HUES6 (cell line): ENCODE measurements at regions not wholly inside any gene's neighbourhood (a gene's known extent, or its start where the extent isn't known, plus 50 kb on each side); places are given as distances from the start of the nearest gene placed in this dataset.

Source experiments
- H3K27ac ChIP-seq: 2 replicates; pipeline ENCODE4 v1.7.0; 2013; ENCODE audit warnings: low read depth, mild to moderate bottlenecking, low read length, inconsistent platforms
- H3K27me3 ChIP-seq: 2 replicates; pipeline ENCODE4 v1.6.1; 2013; ENCODE audit warnings: low read length; ENCODE audit not compliant: control insufficient read depth, insufficient read depth
- H3K36me3 ChIP-seq: 2 replicates; pipeline ENCODE4 v1.6.1; 2013; ENCODE audit warnings: low read length; ENCODE audit not compliant: control insufficient read depth, insufficient read depth
- H3K4me1 ChIP-seq: 2 replicates; pipeline ENCODE4 v1.6.1; 2013; ENCODE audit warnings: low read length; ENCODE audit not compliant: control insufficient read depth, insufficient read depth
- H3K4me3 ChIP-seq: 2 replicates; pipeline ENCODE4 v1.5.1; 2013; ENCODE audit warnings: low read depth, low read length
- H3K9ac ChIP-seq: one replicate; pipeline ENCODE4 v1.6.1; 2013; ENCODE audit warnings: mild to moderate bottlenecking, low read length
- H3K9me3 ChIP-seq: 2 replicates; pipeline ENCODE4 v1.6.1; 2013; ENCODE audit warnings: low read depth, low read length; ENCODE audit not compliant: control insufficient read depth, insufficient read depth

- H3K9me3 ChIP-seq: no peaks in the 10 kb centered on the region
- H3K4me3 ChIP-seq: no peak overlapping the region
- H3K27ac ChIP-seq: no peak overlapping the region
- no peaks in the 10 kb centered on the region for H3K27me3 ChIP-seq
- H3K36me3 ChIP-seq: no peaks in the 10 kb centered on the region
- H3K4me1 ChIP-seq: no peaks in the 10 kb centered on the region
- H3K9ac ChIP-seq: no peak overlapping the region
Measured at GRCh38 chr10:65501259-65501658, 1424.6 kb upstream of the LRRTM3 start.

GRCh38 chr10:65518379-65518778, 1407.5 kb upstream of the LRRTM3 start:
- Histone ChIP-seq H3K4me1 (no peaks in the 10 kb centered on the region), H3K36me3 (no peaks in the 10 kb centered on the region), H3K27me3 (no peaks in the 10 kb centered on the region), H3K27ac (no peak overlapping the region; the same call in 1 of the 2 replicates), H3K4me3 (no peak overlapping the region), H3K9me3 (no peaks in the 10 kb centered on the region), H3K9ac (no peak overlapping the region)

GRCh38 chr10:65528986-65529385, 1396.8 kb upstream of the LRRTM3 start:
- Histone ChIP-seq H3K27ac (no peak overlapping the region), H3K27me3 (no peaks in the 10 kb centered on the region), H3K9ac (no peak overlapping the region), H3K4me1 (no peaks in the 10 kb centered on the region), H3K9me3 (no peaks in the 10 kb centered on the region), H3K4me3 (no peak overlapping the region), H3K36me3 (no peaks in the 10 kb centered on the region)

- no peaks in the 10 kb centered on the region for H3K27me3 ChIP-seq
- H3K36me3 ChIP-seq: no peaks in the 10 kb centered on the region
- no peaks in the 10 kb centered on the region for H3K9me3 ChIP-seq
- no peaks in the 10 kb centered on the region for H3K4me1 ChIP-seq
- H3K9ac ChIP-seq: no peak overlapping the region
- no peak overlapping the region for H3K27ac ChIP-seq
- H3K4me3 ChIP-seq: no peak overlapping the region
Measured at GRCh38 chr10:65531545-65531944, 1394.3 kb upstream of the LRRTM3 start.

GRCh38 chr10:65534771-65535170, 1391.1 kb upstream of the LRRTM3 start:
- H3K9me3 ChIP-seq: no peaks in the 10 kb centered on the region
- no peak overlapping the region for H3K27ac ChIP-seq
- no peak overlapping the region for H3K9ac ChIP-seq
- H3K27me3 ChIP-seq: no peaks in the 10 kb centered on the region
- H3K4me1 ChIP-seq: no peaks in the 10 kb centered on the region
- H3K36me3 ChIP-seq: no peaks in the 10 kb centered on the region
- H3K4me3 ChIP-seq: no peak overlapping the region

GRCh38 chr10:65544756-65545155, 1381.1 kb upstream of the LRRTM3 start:
- no peaks in the 10 kb centered on the region for H3K4me1 ChIP-seq
- no peaks in the 10 kb centered on the region for H3K27me3 ChIP-seq
- H3K9me3 ChIP-seq: no peaks in the 10 kb centered on the region
- no peak overlapping the region for H3K27ac ChIP-seq
- H3K36me3 ChIP-seq: no peaks in the 10 kb centered on the region
- H3K4me3 ChIP-seq: no peak overlapping the region
- H3K9ac ChIP-seq: no peak overlapping the region

- Histone ChIP-seq H3K9ac (no peak overlapping the region), H3K27ac (no peak overlapping the region), H3K4me3 (no peak overlapping the region), H3K27me3 (no peaks in the 10 kb centered on the region), H3K9me3 (no peaks in the 10 kb centered on the region), H3K4me1 (no peaks in the 10 kb centered on the region), H3K36me3 (no peaks in the 10 kb centered on the region)
Measured at GRCh38 chr10:65548001-65548400, 1377.8 kb upstream of the LRRTM3 start.

- no peak overlapping the region for H3K4me3 ChIP-seq
- no peaks in the 10 kb centered on the region for H3K4me1 ChIP-seq
- no peaks in the 10 kb centered on the region for H3K27me3 ChIP-seq
- H3K9ac ChIP-seq: no peak overlapping the region
- no peaks in the 10 kb centered on the region for H3K9me3 ChIP-seq
- no peak overlapping the region for H3K27ac ChIP-seq
- H3K36me3 ChIP-seq: no peaks in the 10 kb centered on the region
Measured at GRCh38 chr10:65550761-65551160, 1375.1 kb upstream of the LRRTM3 start.

GRCh38 chr10:65555192-65555591, 1370.6 kb upstream of the LRRTM3 start:
- H3K9ac ChIP-seq: no peak overlapping the region
- H3K4me1 ChIP-seq: no peaks in the 10 kb centered on the region
- no peak overlapping the region for H3K4me3 ChIP-seq
- no peaks in the 10 kb centered on the region for H3K27me3 ChIP-seq
- H3K9me3 ChIP-seq: no peaks in the 10 kb centered on the region
- H3K36me3 ChIP-seq: no peaks in the 10 kb centered on the region
- no peak overlapping the region for H3K27ac ChIP-seq

- Histone ChIP-seq H3K9me3 (no peaks in the 10 kb centered on the region), H3K9ac (no peak overlapping the region), H3K27me3 (no peaks in the 10 kb centered on the region), H3K36me3 (no peaks in the 10 kb centered on the region), H3K4me3 (no peak overlapping the region), H3K4me1 (no peaks in the 10 kb centered on the region), H3K27ac (no peak overlapping the region)
Measured at GRCh38 chr10:65556006-65556405, 1369.8 kb upstream of the LRRTM3 start.

GRCh38 chr10:65559369-65559768, 1366.5 kb upstream of the LRRTM3 start:
- Histone ChIP-seq H3K9ac (no peak overlapping the region), H3K36me3 (no peaks in the 10 kb centered on the region), H3K27me3 (no peaks in the 10 kb centered on the region), H3K9me3 (no peaks in the 10 kb centered on the region), H3K4me1 (no peaks in the 10 kb centered on the region), H3K27ac (no peak overlapping the region), H3K4me3 (no peak overlapping the region)

GRCh38 chr10:65565246-65565645, 1360.6 kb upstream of the LRRTM3 start:
- no peaks in the 10 kb centered on the region for H3K27me3 ChIP-seq
- H3K9me3 ChIP-seq: no peaks in the 10 kb centered on the region
- H3K36me3 ChIP-seq: no peaks in the 10 kb centered on the region
- no peak overlapping the region for H3K27ac ChIP-seq
- no peaks in the 10 kb centered on the region for H3K4me1 ChIP-seq
- H3K9ac ChIP-seq: no peak overlapping the region
- H3K4me3 ChIP-seq: no peak overlapping the region
